Right ventricle myocardium inferior (tissue), 1 donor: ENCODE measurements at regions not wholly inside any gene's neighbourhood (a gene's known extent, or its start where the extent isn't known, plus 50 kb on each side); places are given as distances from the start of the nearest gene placed in this dataset.

ENCODE experiments used
- ATAC-seq: fragments of 200-7000 bp; cut with Tn5 transposase; one replicate; pipeline ENCODE4 v1.9.1; 2020; ENCODE audit warnings: mild to moderate bottlenecking, moderate library complexity
- DNase-seq: peaks from one replicate; pipeline ENCODE4 v3.0.0; 2021; ENCODE audit errors: missing footprints
- intact Hi-C: fragments of 100-400 bp; cut with DNase I; formaldehyde crosslinking; loops from one replicate; pipeline ENCODE4 v1.11.0; 2022
- donor health status: DM: no; HTN: yes; CAD: no; lungs with severe emphysema.

GRCh38 chr3:154552338-154552737, 122.3 kb upstream of the GPR149 start:
- intact Hi-C loops: no loop called here
- DNase-seq (no peak), ATAC-seq (no peak)

DNA sequence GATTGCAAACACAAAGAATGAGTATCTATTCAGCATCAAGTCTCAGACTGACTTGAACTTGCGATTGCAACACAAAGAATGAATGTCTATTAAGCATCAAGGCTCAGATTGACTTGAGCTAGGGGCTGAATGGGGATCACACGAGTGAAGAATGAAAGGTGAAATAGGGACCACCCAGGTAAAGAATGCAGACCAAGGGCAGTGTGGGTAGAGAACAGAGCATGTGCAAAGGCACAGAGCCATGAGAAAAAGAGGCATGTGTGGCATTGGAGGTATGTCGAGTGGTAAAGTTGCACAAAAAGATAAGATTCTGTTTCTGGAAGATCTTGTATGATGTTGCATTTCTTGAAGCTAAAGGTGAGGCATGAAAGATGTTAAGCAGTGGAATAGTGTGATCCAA, 119.4 kb upstream of the GPR149 start:
- ATAC-seq (no peak), DNase-seq (no peak)
- intact Hi-C loops: no loop called here

- intact Hi-C loops: no loop called here
- no peak for DNase-seq
- ATAC-seq: no peak
Observed at GRCh38 chr3:154548341-154548740, 118.4 kb upstream of the GPR149 start.

DNA sequence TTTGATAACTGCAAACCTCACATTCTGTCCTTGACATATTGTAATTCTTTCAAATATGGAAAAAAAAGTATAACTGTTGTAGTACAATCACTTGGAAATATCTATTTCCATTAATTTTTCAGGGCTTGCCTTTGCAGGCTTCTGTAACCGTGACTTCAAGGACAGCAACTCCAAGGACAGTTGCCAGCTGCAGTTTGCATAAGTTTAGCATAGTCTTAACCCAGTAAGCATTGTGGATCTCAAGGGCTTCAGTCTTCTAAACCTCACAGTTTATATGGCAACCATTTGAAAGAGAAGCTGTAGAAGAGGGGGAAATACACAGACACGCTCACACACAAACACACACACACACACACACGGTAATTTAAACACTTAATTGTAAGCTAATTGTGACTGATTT, 112.8 kb upstream of the GPR149 start:
- no peak for DNase-seq
- no peak for ATAC-seq
- intact Hi-C loops: no loop called here

- ATAC-seq (no peak), DNase-seq (no peak)
- intact Hi-C loops: no loop called here
Observed at GRCh38 chr3:154540950-154541604, 111.1 kb upstream of the GPR149 start.

DNA sequence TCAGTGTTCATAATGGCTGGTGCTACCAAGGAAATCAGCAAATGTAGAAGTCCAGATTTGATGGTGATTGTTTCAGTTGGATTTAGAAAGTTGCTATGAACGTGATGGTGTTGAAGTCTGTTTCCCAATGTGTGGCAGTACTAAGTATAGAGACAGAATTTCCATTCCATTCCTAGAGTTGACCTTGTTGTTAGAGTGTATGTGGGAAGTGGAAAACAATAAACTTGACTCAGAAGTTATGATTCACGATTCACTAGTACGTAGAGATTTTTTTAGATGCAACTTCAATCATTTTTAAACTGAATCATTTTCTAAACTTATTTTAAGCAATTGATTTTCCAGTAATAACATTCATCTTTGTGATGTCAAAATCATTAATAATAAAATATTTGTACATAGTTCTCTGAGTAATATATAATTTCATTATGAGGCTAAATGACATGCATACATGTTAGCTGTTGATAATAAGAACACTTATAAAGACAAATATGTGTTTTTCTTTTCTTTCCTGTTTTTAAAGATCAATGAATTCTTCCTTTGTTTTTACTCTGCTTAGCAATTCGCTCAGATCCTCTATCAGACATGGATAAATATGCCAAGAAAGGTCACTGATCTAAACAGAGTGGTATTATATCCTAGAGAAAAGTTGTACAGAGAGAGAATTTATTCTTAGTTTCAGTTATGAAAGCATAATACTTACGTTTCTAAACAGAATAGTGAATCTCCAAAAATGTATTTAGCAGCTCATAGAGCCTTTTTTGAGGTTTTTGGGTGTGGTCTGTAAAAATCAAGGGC, 108.8 kb upstream of the GPR149 start:
- DNase-seq (no peak), ATAC-seq (no peak)
- intact Hi-C loops: no loop called here

GRCh38 chr3:154536751-154537150, 106.8 kb upstream of the GPR149 start:
- DNase-seq (no peak), ATAC-seq (no peak)
- intact Hi-C loops: no loop called here

GRCh38 chr3:154522036-154522602, 92.1 kb upstream of the GPR149 start:
- no peak for DNase-seq
- no peak for ATAC-seq
- intact Hi-C loops: no loop called here

GRCh38 chr3:154517404-154517803, 87.4 kb upstream of the GPR149 start:
- DNase-seq (no peak), ATAC-seq (no peak)
- intact Hi-C loops: no loop called here

- ATAC-seq (no peak), DNase-seq (no peak)
- intact Hi-C loops: no loop called here
Observed at GRCh38 chr3:154515921-154516320, 85.9 kb upstream of the GPR149 start.

- DNase-seq (no peak), ATAC-seq (no peak)
- intact Hi-C loops: no loop called here
Observed at GRCh38 chr3:154510780-154511179, 80.8 kb upstream of the GPR149 start.

- no peak for DNase-seq
- ATAC-seq: no peak
- intact Hi-C loops: no loop called here
Observed at GRCh38 chr3:154507727-154508126, 77.7 kb upstream of the GPR149 start.

GRCh38 chr3:154496978-154497377, 67.0 kb upstream of the GPR149 start:
- intact Hi-C loops: no loop called here
- ATAC-seq (no peak), DNase-seq (no peak)

DNA sequence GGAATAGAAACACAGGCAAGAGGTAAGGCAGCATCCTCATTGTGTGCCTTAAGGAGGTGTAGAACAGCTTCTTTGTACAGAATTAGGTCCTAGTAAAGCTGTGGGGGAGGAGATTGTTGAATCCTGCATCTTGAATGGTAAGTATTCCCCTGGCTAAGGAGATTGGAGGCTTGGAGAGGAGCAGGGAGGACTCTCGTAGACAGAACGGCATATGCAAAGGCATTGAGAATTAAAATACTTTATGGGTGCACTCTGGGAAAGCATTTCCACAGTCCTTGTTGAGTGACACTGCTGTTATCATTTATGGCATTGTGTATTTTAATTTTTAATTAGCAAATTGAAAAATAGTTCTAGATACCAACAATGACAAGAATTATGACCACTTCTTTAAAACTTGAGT, 66.5 kb upstream of the GPR149 start:
- ATAC-seq (no peak), DNase-seq (no peak)
- intact Hi-C loops: no loop called here

DNA sequence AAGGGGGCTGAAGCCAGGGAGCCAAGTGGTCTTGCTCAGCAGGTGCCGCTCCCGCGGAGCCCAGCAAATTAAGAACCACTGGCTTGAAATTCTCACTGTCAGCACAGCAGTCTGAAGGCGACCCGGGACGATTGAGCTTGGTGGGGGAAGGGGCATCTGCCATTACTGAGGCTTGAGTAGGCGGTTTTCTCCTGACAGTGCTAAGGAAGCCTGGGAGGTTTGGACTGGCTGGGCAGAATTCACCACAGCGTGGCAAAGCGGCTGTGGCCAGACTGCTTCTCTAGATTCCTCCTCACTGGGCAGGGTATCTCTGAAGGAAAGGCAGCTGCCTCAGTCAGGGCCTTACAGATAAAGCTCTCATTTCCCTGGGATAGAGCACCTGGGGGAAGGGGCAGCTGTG, 57.0 kb upstream of the GPR149 start:
- ATAC-seq: no peak
- intact Hi-C loops: no loop called here
- no peak for DNase-seq

GRCh38 chr3:154482507-154482906, 52.5 kb upstream of the GPR149 start:
- no peak for ATAC-seq

GRCh38 chr3:154480033-154480432, 50.0 kb upstream of the GPR149 start:
- ATAC-seq (no peak), DNase-seq (no peak)
- intact Hi-C loops: no loop called here

More at GRCh38 chr3:154482507-154482906, 52.5 kb upstream of the GPR149 start:
- intact Hi-C loops: no loop called here
- DNase-seq: no peak
